OCI-LY3 (cell line): ENCODE measurements at regions not wholly inside any gene's neighbourhood (a gene's known extent, or its start where the extent isn't known, plus 50 kb on each side); places are given as distances from the start of the nearest gene placed in this dataset.

Experiments used
- CTCF ChIP-seq: fragments of 200-600, 300-600 bp; sonication (generic); IDR thresholded peaks from 2 replicates; pipeline ENCODE4 v1.5.1; 2014; ENCODE audit warnings: antibody characterized with exemption, low read length, low read depth
- EZH2phosphoT487 ChIP-seq: fragments of 200-600 bp; shearing (Covaris generic); IDR thresholded peaks from 2 replicates; pipeline ENCODE4 v1.6.1; 2018; ENCODE audit warnings: antibody characterized with exemption, mixed run types, low read depth

GRCh38 chr19:31092274-31092673, 257.0 kb downstream of the TSHZ3 start:
- TF ChIP-seq CTCF (no peak), EZH2phosphoT487 (no peak)
